Renal pelvis (tissue), 1 donor: ENCODE measurements at regions not wholly inside any gene's neighbourhood (a gene's known extent, or its start where the extent isn't known, plus 50 kb on each side); places are given as distances from the start of the nearest gene placed in this dataset.

ENCODE experiments used
- DNase-seq: peaks from one replicate; pipeline ENCODE4 v3.0.0-alpha.2; 2013

DNA sequence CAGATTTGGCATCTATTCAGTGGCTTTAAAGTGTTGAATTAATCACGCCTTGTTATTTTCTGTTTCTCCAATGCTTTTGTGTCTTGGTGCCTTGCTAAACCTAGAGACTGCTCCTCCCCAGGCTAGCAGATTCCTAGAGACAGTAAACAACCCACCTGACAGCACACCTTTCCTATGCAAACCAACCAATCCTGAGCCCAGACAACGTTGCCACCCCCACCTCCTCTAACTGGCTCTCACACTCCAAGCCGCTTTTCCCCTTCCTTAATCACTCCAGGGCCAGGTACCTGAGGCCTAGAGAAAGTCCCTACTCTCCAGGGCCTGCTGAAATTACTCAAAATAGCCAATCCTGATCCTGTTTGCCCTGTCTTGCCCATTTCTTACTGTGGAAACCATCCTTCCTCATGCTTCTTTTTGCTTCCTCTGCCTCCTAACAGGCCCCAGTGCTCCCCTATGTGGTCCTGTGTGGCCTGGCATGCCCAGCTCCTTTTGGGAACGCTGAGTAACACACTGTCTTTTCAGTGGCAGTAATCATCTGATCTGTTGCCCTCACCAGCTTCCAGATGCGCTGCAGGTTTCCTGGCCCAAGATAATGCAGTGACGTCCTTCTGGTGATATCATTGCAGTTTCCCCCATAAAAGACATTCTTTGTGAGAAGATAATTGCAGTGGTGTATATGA, 53.4 kb downstream of the GAS1 start:
- DNase-seq: no peak

GRCh38 chr9:86892576-86892975, 54.7 kb downstream of the GAS1 start:
- no peak for DNase-seq

GRCh38 chr9:86891886-86892437, 55.3 kb downstream of the GAS1 start:
- DNase-seq: no peak

DNA sequence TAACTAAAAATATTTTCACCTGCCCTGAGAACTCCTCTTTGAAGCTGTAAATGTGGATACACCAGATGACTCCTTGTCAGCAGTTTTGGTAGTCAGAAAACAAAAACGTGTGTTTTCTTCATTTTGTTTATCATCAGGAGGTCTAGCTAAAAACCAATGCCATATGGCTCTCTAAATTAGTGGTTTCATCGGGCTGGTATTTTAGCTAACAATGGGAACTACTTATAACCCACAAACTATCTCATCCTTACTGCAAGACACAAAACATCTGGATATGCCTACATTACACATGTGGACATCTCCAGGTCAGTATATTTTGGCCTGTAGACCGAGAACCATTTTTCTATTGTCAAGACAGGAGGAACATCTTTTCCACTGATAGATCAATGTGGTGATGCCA, 56.2 kb downstream of the GAS1 start:
- DNase-seq: no peak

GRCh38 chr9:86885232-86885631, 62.1 kb downstream of the GAS1 start:
- DNase-seq: no peak

- no peak for DNase-seq
Observed at GRCh38 chr9:86876621-86877196, 70.6 kb downstream of the GAS1 start.

- DNase-seq: no peak
Observed at GRCh38 chr9:86868616-86869015, 78.7 kb downstream of the GAS1 start.

- DNase-seq: no peak
Observed at GRCh38 chr9:86867804-86868313, 79.4 kb downstream of the GAS1 start.

- no peak for DNase-seq
Observed at GRCh38 chr9:86865952-86866351, 81.4 kb downstream of the GAS1 start.

DNA sequence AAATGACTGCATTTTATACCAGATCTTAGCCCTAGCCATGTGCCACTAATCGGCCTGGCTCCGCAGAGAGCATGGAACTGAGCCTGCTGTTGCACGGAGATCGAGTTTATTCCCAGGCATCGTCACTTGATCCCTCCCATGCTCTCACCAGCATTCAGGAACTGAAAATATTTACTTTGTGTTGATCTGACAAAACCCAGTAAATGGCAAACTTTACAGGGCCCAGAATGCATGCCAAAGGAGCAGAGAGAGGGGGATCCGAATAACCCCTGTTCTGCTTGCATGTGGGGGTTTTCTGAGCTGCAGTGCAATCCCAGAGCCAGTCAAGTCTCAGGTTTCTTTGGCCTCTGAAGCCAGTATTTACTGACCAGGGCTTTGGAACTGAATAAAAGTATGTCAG, 87.3 kb downstream of the GAS1 start:
- no peak for DNase-seq

DNA sequence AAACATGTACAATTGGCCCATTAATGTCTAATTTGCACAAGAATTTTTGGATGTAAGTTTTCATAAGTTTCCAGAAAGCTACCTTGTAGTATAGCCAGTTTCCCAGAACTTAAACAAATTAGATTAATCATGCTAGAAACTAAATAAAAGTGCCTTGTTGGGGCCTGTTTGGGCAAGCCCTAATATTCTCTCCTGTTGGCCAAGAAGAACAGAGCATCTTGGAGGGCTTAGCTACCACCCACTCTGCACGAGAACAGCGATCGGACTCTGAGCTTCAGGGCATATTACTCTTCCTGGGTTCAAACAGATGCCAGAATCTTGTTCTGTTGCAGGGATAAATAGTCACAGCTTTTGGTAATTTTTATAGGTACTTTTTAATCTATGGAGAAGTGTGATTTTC, 88.2 kb downstream of the GAS1 start:
- DNase-seq: no peak

GRCh38 chr9:86858009-86858408, 89.3 kb downstream of the GAS1 start:
- no peak for DNase-seq

GRCh38 chr9:86856259-86856658, 91.0 kb downstream of the GAS1 start:
- no peak for DNase-seq

- DNase-seq: peak; percentile 96
Observed at GRCh38 chr9:86854898-86855523, 92.3 kb downstream of the GAS1 start.

GRCh38 chr9:86846656-86847055, 100.7 kb downstream of the GAS1 start:
- DNase-seq: no peak

- peak; percentile 72 for DNase-seq
Observed at GRCh38 chr9:86843206-86843605, 104.1 kb downstream of the GAS1 start.

DNA sequence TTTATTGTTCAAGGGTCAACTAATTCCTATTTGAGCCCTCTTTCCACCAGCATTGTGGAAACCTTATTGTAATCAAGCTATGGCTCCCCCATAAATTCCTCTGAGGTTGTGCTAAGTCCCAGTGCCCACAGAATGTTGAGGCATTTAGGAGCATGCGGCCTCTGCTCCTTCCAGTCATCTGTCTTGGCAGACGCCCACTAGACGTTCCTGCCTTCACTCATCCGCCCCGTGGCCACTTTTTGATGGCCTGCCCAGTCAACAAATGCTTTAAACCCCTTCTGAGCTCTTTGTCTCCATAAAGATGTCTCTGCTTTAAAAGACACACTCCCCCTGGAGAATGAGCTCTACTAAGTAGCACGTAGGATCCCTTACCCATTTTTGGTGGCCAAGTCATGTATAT, 104.7 kb downstream of the GAS1 start:
- DNase-seq: no peak

GRCh38 chr9:86839522-86839921, 107.8 kb downstream of the GAS1 start:
- no peak for DNase-seq

DNA sequence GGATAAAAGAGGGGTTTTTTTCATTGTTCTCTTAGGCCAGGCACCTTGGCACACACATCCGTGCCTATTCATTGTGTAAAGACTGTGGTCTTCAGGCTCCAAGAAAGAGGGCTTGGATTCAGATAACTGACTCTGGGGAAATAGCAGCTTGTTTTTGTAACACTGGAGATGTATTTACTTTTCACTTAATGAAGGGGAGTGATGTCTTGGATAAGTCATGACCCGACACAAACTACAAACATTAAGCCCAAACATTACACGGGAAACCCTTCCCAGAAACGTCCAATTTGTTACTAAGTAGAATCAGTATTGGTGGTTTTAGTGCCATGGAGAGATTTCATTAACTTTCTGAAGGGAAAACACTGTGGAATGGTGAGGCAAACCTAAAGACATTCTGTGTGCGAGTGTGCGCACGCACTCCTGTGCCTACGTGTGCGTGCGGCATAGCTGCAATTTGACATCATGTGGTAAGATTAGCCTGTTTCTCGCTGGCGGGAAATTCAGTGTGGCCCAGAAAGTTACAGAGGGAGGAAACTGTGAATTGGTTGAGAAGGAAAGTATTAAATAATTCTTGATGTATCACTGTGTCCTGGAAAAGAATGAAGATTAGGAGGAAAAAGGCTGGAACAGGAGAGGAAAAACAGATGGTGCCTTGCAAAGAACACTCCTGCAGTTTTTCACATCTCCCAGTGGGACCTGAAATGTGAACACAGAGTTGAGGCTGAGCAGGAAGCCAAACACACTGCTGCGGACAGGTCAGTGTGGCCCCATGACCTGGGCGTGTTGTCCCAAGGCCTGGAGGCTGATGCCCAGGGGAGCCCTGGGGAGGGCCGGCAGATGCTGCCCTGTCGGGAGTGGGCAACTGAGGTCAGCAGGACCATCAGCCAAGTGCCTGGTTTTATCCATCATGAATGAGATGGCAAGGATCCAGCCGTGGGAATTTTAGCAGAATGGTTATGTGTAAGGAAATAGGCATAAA, 108.5 kb downstream of the GAS1 start:
- no peak for DNase-seq

DNA sequence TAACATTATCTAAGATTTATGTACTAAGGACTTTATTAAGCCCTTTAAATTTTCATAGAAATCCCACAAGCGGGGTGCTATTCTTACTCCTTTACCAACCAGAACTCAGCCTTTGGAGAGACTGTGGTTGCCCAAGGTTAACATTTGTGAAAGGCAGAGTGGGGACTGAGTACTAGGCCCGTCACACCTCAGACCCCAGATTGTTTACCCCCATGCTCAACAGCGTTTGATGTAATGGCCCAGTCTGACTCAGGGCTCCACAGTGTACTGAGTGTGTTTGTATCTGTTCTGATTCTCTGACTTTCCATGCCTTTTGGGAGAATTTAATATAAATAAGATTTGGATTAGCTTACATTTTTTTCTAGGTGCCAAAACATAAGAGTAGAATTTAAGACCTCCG, 110.0 kb downstream of the GAS1 start:
- no peak for DNase-seq

GRCh38 chr9:86836797-86837196, 110.5 kb downstream of the GAS1 start:
- no peak for DNase-seq

GRCh38 chr9:86836266-86836665, 111.0 kb downstream of the GAS1 start:
- DNase-seq: no peak
